ENCODE measurements at regions not wholly inside any gene's neighbourhood (a gene's known extent, or its start where the extent isn't known, plus 50 kb on each side); places are given as distances from the start of the nearest gene placed in this dataset.

DNA sequence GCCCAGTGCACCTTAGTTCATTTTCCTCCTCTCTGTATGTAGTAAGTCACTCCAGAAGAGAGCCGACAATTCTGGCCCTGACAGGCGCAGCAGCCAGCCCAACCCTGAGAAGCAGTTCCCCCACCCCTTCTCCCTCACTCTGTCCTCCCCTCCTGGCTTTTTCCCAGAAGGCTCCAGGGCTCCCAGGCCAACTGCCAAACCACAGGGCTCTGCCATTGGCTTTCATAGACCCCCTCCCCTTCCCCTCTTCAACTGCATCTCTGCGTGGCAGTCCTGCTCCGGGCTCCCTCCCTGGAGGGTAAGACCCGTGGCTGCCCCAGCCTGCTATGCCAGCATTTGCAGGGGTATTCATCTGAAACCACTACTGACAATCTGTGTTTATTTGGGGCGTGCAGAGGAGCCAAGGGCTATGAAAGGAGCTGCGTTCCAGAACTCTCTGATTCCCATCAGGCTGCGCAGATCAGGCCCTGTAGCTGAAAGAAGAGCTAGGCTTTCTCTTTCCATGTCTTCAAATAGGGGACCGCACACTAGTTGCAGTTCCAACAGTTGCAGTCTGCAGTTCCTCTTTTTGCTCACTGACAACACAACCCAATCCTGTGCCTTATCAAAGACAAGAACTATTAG is 388.6 kb upstream of the TNP1 start:
- TF ChIP-seq POLR2A (IDR thresholded peaks at IDR 0.05) (no peak), EP300 (IDR thresholded peaks at IDR 0.05) (no peak), POLR2AphosphoS5 (IDR thresholded peaks at IDR 0.05) (no peak)
- TF ChIP-seq, protein P1, sequence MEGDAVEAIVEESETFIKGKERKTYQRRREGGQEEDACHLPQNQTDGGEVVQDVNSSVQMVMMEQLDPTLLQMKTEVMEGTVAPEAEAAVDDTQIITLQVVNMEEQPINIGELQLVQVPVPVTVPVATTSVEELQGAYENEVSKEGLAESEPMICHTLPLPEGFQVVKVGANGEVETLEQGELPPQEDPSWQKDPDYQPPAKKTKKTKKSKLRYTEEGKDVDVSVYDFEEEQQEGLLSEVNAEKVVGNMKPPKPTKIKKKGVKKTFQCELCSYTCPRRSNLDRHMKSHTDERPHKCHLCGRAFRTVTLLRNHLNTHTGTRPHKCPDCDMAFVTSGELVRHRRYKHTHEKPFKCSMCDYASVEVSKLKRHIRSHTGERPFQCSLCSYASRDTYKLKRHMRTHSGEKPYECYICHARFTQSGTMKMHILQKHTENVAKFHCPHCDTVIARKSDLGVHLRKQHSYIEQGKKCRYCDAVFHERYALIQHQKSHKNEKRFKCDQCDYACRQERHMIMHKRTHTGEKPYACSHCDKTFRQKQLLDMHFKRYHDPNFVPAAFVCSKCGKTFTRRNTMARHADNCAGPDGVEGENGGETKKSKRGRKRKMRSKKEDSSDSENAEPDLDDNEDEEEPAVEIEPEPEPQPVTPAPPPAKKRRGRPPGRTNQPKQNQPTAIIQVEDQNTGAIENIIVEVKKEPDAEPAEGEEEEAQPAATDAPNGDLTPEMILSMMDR (IDR thresholded peaks at IDR 0.05), result no peak
